ENCODE measurements at regions not wholly inside any gene's neighbourhood (a gene's known extent, or its start where the extent isn't known, plus 50 kb on each side); places are given as distances from the start of the nearest gene placed in this dataset.

- Histone ChIP-seq H4K8ac (ENCODE audit: low read depth in 2 of 2, low read length in 2 of 2) (no peak overlapping the region), H2AK5ac (ENCODE audit: low read depth, low read length) (no peak overlapping the region), H4K20me1 (ENCODE audit: insufficient read depth, low read length) (no peaks in the 10 kb centered on the region), H2BK20ac (ENCODE audit: low read depth, low read length) (no peak overlapping the region), H3K4me2 (ENCODE audit: low read depth, low read length) (no peak overlapping the region), H3K56ac (ENCODE audit: extremely low read depth, insufficient read depth, low read length) (no peak overlapping the region), H4K5ac (ENCODE audit: low read depth, low read length) (no peak overlapping the region), H3K27ac (ENCODE audit: insufficient read depth, low read length) (no peak overlapping the region), H4K91ac (ENCODE audit: insufficient read depth, low read depth, low read length) (no peak overlapping the region), H2BK120ac (ENCODE audit: low read depth, low read length) (no peak overlapping the region), H3K4me3 (ENCODE audit: insufficient read depth, low read depth, low read length) (no peak overlapping the region), H3K27me3 (ENCODE audit: control insufficient read depth, insufficient read depth, low read length) (no peaks in the 10 kb centered on the region), H3K4me1 (ENCODE audit: control insufficient read depth, insufficient read depth, low read length) (no peaks in the 10 kb centered on the region), H3K36me3 (ENCODE audit: control insufficient read depth, insufficient read depth, low read length) (no peaks in the 10 kb centered on the region), H3K14ac (replicated peaks; ENCODE audit: low read depth, low read length) (no peak overlapping the region), H3K18ac (ENCODE audit: low read depth, low read length) (no peak overlapping the region), H2AFZ (replicated peaks; ENCODE audit: low read length, poor library complexity) (no peak overlapping the region), H3K23ac (ENCODE audit: low read depth, low read length) (no peak overlapping the region), H3K9ac (ENCODE audit: low read depth, low read length) (no peak overlapping the region), H3K4ac (ENCODE audit: low read depth, low read length) (no peak overlapping the region), H2AK9ac (replicated peaks; ENCODE audit: low read depth, low read length, poor library complexity) (no peak overlapping the region), H2BK15ac (ENCODE audit: low read depth, low read length) (no peak overlapping the region), H3K79me1 (ENCODE audit: low read depth in 1 of 2, low read length in 2 of 2) (no peaks in the 10 kb centered on the region), H3K9me3 (ENCODE audit: control insufficient read depth, insufficient read depth, low read length) (no peaks in the 10 kb centered on the region), H3K9me1 (ENCODE audit: insufficient read depth, low read length) (no peaks in the 10 kb centered on the region; the same call in 1 of the 2 replicates), H2BK5ac (ENCODE audit: low read depth, low read length, poor library complexity, severe bottlenecking) (no peak overlapping the region)
- dilution Hi-C loops (cut with HindIII; ENCODE audit: low sequenced_read_pairs, unreplicated experiment) (no loop called here), intact Hi-C loops (cut with micrococcal nuclease) (no loop called here), in situ Hi-C loops (cut with MboI; ENCODE audit: low sequenced_read_pairs) (no loop called here)
- WGBS, 2 experiments (ENCODE audit: extremely low coverage in 2 of 2, insufficient read length in 1 of 2) = no CpG with 5 or more reads among the region's 2 CpGs
- ChIA-PET CTCF (no interaction called here), POLR2A (ENCODE audit: unreplicated experiment) (no interaction called here)
- DNase-seq = no peak
- no peak for ATAC-seq (ENCODE audit: low read depth)
- BruUV-seq (replicated peaks) = no TSS peak
- TF ChIP-seq POLR2A (IDR thresholded peaks at IDR 0.05; ENCODE audit: low read depth, low read length) (no peak), CHD1 (IDR thresholded peaks at IDR 0.05; ENCODE audit: low read depth, low read length) (no peak), MAFK (IDR thresholded peaks at IDR 0.05; ENCODE audit: low read depth, low read length) (no peak), CEBPB (IDR thresholded peaks at IDR 0.05; ENCODE audit: low read depth, low read length) (no peak), CTCF (conservative IDR thresholded peaks at IDR 0.05; ENCODE audit: low read depth, low read length) (no peak), MAZ (IDR thresholded peaks at IDR 0.05; ENCODE audit: borderline replicate concordance, low read depth, low read length) (no peak), FOS (IDR thresholded peaks at IDR 0.05; ENCODE audit: low read depth, low read length) (no peak), USF2 (IDR thresholded peaks at IDR 0.05; ENCODE audit: low read depth, low read length) (no peak), ELK1 (IDR thresholded peaks at IDR 0.05; ENCODE audit: borderline replicate concordance, low read depth, low read length) (no peak), RFX5 (IDR thresholded peaks at IDR 0.05; ENCODE audit: low read depth, low read length) (no peak), RAD21 (IDR thresholded peaks at IDR 0.05; ENCODE audit: low read length) (no peak), BHLHE40 (IDR thresholded peaks at IDR 0.05; ENCODE audit: low read depth, low read length) (no peak), MXI1 (IDR thresholded peaks at IDR 0.05; ENCODE audit: borderline replicate concordance, low read depth, low read length) (no peak), RCOR1 (IDR thresholded peaks at IDR 0.05; ENCODE audit: insufficient replicate concordance, low read length) (no peak), SMC3 (IDR thresholded peaks at IDR 0.05; ENCODE audit: low read depth, low read length) (no peak), NFE2L2 (IDR thresholded peaks at IDR 0.05; ENCODE audit: low read depth, low read length) (no peak)
Observed at GRCh38 chr4:20351360-20352162, 99.9 kb downstream of the SLIT2 start.
